ENCODE measurements at regions not wholly inside any gene's neighbourhood (a gene's known extent, or its start where the extent isn't known, plus 50 kb on each side); places are given as distances from the start of the nearest gene placed in this dataset.

DNA sequence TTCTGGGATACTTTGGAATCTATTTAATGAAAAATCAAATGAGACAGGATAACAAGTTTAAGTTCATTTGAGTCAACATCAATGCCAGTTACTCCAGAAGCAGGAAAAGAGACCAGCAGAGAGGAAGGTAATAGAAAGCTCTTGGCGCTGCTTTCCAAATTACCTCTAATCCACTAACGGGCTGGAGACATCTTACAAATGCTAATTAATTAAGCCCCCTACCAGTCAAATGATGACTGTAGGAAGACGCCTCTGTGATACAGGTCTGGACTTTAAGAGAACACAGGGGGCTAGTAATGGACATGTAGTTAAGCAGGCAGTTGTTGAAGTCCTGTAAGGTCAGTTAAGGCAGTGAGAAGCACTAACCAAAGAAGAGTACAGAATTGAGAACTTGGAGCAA is 65.3 kb upstream of the HTR4 start:
- DNase-seq: no peak
- intact Hi-C loops (cut with DNase I): no loop called here
- no peak for ATAC-seq
- TF ChIP-seq, protein P1, sequence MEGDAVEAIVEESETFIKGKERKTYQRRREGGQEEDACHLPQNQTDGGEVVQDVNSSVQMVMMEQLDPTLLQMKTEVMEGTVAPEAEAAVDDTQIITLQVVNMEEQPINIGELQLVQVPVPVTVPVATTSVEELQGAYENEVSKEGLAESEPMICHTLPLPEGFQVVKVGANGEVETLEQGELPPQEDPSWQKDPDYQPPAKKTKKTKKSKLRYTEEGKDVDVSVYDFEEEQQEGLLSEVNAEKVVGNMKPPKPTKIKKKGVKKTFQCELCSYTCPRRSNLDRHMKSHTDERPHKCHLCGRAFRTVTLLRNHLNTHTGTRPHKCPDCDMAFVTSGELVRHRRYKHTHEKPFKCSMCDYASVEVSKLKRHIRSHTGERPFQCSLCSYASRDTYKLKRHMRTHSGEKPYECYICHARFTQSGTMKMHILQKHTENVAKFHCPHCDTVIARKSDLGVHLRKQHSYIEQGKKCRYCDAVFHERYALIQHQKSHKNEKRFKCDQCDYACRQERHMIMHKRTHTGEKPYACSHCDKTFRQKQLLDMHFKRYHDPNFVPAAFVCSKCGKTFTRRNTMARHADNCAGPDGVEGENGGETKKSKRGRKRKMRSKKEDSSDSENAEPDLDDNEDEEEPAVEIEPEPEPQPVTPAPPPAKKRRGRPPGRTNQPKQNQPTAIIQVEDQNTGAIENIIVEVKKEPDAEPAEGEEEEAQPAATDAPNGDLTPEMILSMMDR (IDR thresholded peaks at IDR 0.05): no peak
- no peak for TF ChIP-seq POLR2A (IDR thresholded peaks at IDR 0.05)
- 47 to 53% methylated on average over 3 of the region's 3 CpGs for WGBS, 2 donors
- no peaks in the 10 kb centered on the region for H3K4me1 ChIP-seq
- H3K36me3 ChIP-seq (replicated peaks in 1 of 2; ENCODE audit: insufficient read depth in 1 of 2, low read depth in 2 of 2): no peaks in the 10 kb centered on the region
- H3K27ac ChIP-seq: no peak overlapping the region
- H3K4me3 ChIP-seq: no peak overlapping the region
- H3K9me3 ChIP-seq: no peaks in the 10 kb centered on the region
- no peaks in the 10 kb centered on the region for H3K27me3 ChIP-seq

- Histone ChIP-seq H3K4me1 (no peaks in the 10 kb centered on the region), H3K4me3 (no peak overlapping the region), H3K27ac (no peak overlapping the region), H3K36me3 (replicated peaks in 1 of 2; ENCODE audit: insufficient read depth in 1 of 2, low read depth in 2 of 2) (no peaks in the 10 kb centered on the region), H3K9me3 (no peaks in the 10 kb centered on the region), H3K27me3 (no peaks in the 10 kb centered on the region)
- no peak for TF ChIP-seq POLR2A (IDR thresholded peaks at IDR 0.05)
- TF ChIP-seq, protein P1 (IDR thresholded peaks at IDR 0.05): no peak
- intact Hi-C loops (cut with DNase I): no loop called here
- no peak for DNase-seq
- ATAC-seq: no peak
Observed at GRCh38 chr5:148720257-148720656, 65.9 kb upstream of the HTR4 start.

- TF ChIP-seq POLR2A (IDR thresholded peaks at IDR 0.05): no peak
- TF ChIP-seq, protein P1 (IDR thresholded peaks at IDR 0.05): no peak
- no peaks in the 10 kb centered on the region for H3K9me3 ChIP-seq
- no peaks in the 10 kb centered on the region for H3K27me3 ChIP-seq
- no peaks in the 10 kb centered on the region for H3K4me1 ChIP-seq
- H3K4me3 ChIP-seq: no peak overlapping the region
- H3K27ac ChIP-seq: no peak overlapping the region
- no peak for DNase-seq
- no peak for ATAC-seq
- H3K36me3 ChIP-seq (replicated peaks in 1 of 2; ENCODE audit: insufficient read depth in 1 of 2, low read depth in 2 of 2): no peaks in the 10 kb centered on the region
- intact Hi-C loops (cut with DNase I): no loop called here
Observed at GRCh38 chr5:148723143-148723542, 68.8 kb upstream of the HTR4 start.

- no peak overlapping the region for H3K27ac ChIP-seq
- H3K27me3 ChIP-seq: no peaks in the 10 kb centered on the region
- H3K9me3 ChIP-seq: no peaks in the 10 kb centered on the region
- WGBS, 2 donors: 39 to 56% methylated on average over 6 of the region's 6 CpGs
- intact Hi-C loops (cut with DNase I): no loop called here
- ATAC-seq (no peak), DNase-seq (no peak)
- TF ChIP-seq, protein P1 (IDR thresholded peaks at IDR 0.05): no peak
- no peak overlapping the region for H3K4me3 ChIP-seq
- no peaks in the 10 kb centered on the region for H3K36me3 ChIP-seq (replicated peaks in 1 of 2; ENCODE audit: insufficient read depth in 1 of 2, low read depth in 2 of 2)
- H3K4me1 ChIP-seq: no peaks in the 10 kb centered on the region
Observed at GRCh38 chr5:148725675-148726074, 71.3 kb upstream of the HTR4 start.

GRCh38 chr5:148729182-148729581 is 74.9 kb upstream of the HTR4 start:
- ATAC-seq (no peak), DNase-seq (no peak)
- H3K9me3 ChIP-seq: no peaks in the 10 kb centered on the region
- no peaks in the 10 kb centered on the region for H3K36me3 ChIP-seq (replicated peaks in 1 of 2; ENCODE audit: insufficient read depth in 1 of 2, low read depth in 2 of 2)
- no peak overlapping the region for H3K4me3 ChIP-seq
- no peaks in the 10 kb centered on the region for H3K4me1 ChIP-seq
- H3K27me3 ChIP-seq: no peaks in the 10 kb centered on the region
- intact Hi-C loops (cut with DNase I): no loop called here
- TF ChIP-seq POLR2A (IDR thresholded peaks at IDR 0.05): no peak
- TF ChIP-seq, protein P1 (IDR thresholded peaks at IDR 0.05): no peak
- no peak overlapping the region for H3K27ac ChIP-seq
